SK-N-SH (cell line): ENCODE measurements at regions not wholly inside any gene's neighbourhood (a gene's known extent, or its start where the extent isn't known, plus 50 kb on each side); places are given as distances from the start of the nearest gene placed in this dataset.

Experiments used
- CTCF ChIA-PET: fragments of 300-600, 350-600 bp; formaldehyde crosslinking; extraction: SDS; loops from one replicate; lab custom pipeline; 2021; lab: Yijun Ruan, JAX
- POLR2A ChIA-PET: fragments of 350-600 bp; sonication (Branson Sonifier 250); formaldehyde crosslinking; extraction: SDS; loops from one replicate; lab custom pipeline; 2020; ENCODE audit warnings: antibody characterized with exemption, inconsistent platforms; lab: Yijun Ruan, JAX
- DNase-seq: peaks from one replicate; pipeline ENCODE4 v3.0.0; 2012
- H2AFZ ChIP-seq: fragments of 200-600 bp; sonication (generic); 2 replicates; pipeline ENCODE4 v1.8.1; 2016; ENCODE audit warnings: antibody characterized with exemption, mild to moderate bottlenecking, low read depth
- H3F3A ChIP-seq: fragments of 200-600 bp; sonication (generic); replicated peaks from 2 replicates; pipeline ENCODE3; 2016; ENCODE audit warnings: antibody characterized with exemption, mild to moderate bottlenecking; ENCODE audit not compliant: insufficient read depth
- H3K27ac ChIP-seq, 2 experiments: fragments of 200-500 bp in 1 of 2; fragments of 200-600 bp in 1 of 2; sonication (Bioruptor generic) in 1 of 2; sonication (generic), shearing (Covaris generic) in 1 of 2; 2 replicates each; pipeline versions ENCODE4 v1.5.1 to v1.6.1; 2014 to 2016; ENCODE audit warnings: low read depth in 2 of 2, inconsistent platforms in 1 of 2, low read length in 1 of 2, mild to moderate bottlenecking in 1 of 2, mixed read lengths in 1 of 2
- H3K27me3 ChIP-seq: fragments of 200-600 bp; sonication (generic), shearing (Covaris generic); 2 replicates; pipeline ENCODE4 v1.6.1; 2016; ENCODE audit warnings: mixed run types; ENCODE audit not compliant: insufficient read depth
- H3K36me3 ChIP-seq, 2 experiments: fragments of 200-500 bp in 1 of 2; fragments of 200-600 bp in 1 of 2; sonication (Bioruptor generic) in 1 of 2; sonication (generic) in 1 of 2; replicated peaks in 1 of 2; 2 replicates each; pipeline versions ENCODE3 to v1.5.1; 2014 to 2016; ENCODE audit warnings: low read length in 1 of 2, mild to moderate bottlenecking in 1 of 2; ENCODE audit not compliant: insufficient read depth in 2 of 2, control insufficient read depth in 1 of 2
- H3K4me1 ChIP-seq, 2 experiments: fragments of 200-500 bp in 1 of 2; fragments of 200-600 bp in 1 of 2; sonication (Bioruptor generic) in 1 of 2; sonication (generic), shearing (Covaris generic) in 1 of 2; 2 replicates each; pipeline versions ENCODE4 v1.5.1 to v1.6.1; 2014 to 2016; ENCODE audit warnings: low read depth in 1 of 2, low read length in 1 of 2, mixed run types in 1 of 2; ENCODE audit not compliant: insufficient read depth in 2 of 2, control insufficient read depth in 1 of 2
- H3K4me2 ChIP-seq: fragments of 200-600 bp; sonication (generic), shearing (Covaris generic); 2 replicates; pipeline ENCODE4 v1.6.1; 2017; ENCODE audit warnings: mixed run types
- H3K4me3 ChIP-seq, 2 experiments: fragments of 200-500 bp in 1 of 2; fragments of 200-600 bp in 1 of 2; sonication (Bioruptor generic) in 1 of 2; sonication (generic), shearing (Covaris generic) in 1 of 2; 2 replicates each; pipeline versions ENCODE4 v1.5.1 to v1.8.1; 2014 to 2016; ENCODE audit warnings: low read depth in 2 of 2, inconsistent platforms in 1 of 2, low read length in 1 of 2, mild to moderate bottlenecking in 1 of 2, mixed read lengths in 1 of 2, moderate library complexity in 1 of 2
- H3K79me2 ChIP-seq: fragments of 200-600 bp; sonication (generic); 2 replicates; pipeline ENCODE4 v1.8.1; 2017; ENCODE audit warnings: mild to moderate bottlenecking; ENCODE audit not compliant: insufficient read depth
- H3K9ac ChIP-seq: fragments of 200-600 bp; sonication (generic); 2 replicates; pipeline ENCODE4 v1.6.1; 2017; ENCODE audit warnings: mixed run types
- H3K9me2 ChIP-seq: fragments of 200-600 bp; sonication (generic); 2 replicates; pipeline ENCODE4 v1.6.1; 2017; ENCODE audit warnings: mixed run types
- H3K9me3 ChIP-seq: fragments of 200-600 bp; sonication (generic); 2 replicates; pipeline ENCODE4 v1.6.1; 2017; ENCODE audit warnings: mixed run types, mild to moderate bottlenecking, moderate library complexity
- H4K20me1 ChIP-seq: fragments of 200-600 bp; sonication (generic); 2 replicates; pipeline ENCODE4 v1.6.1; 2017; ENCODE audit warnings: mild to moderate bottlenecking, mixed run types; ENCODE audit not compliant: insufficient read depth
- ELF1 ChIP-seq: IDR thresholded peaks from 2 replicates; pipeline ENCODE4 v1.4.0; 2012
- EP300 ChIP-seq, 2 experiments: IDR thresholded peaks; 2 replicates each; pipeline versions ENCODE4 v1.4.0 to v1.6.1; 2012; ENCODE audit warnings: borderline replicate concordance in 1 of 2, low read depth in 1 of 2, low read length in 1 of 2
- FOSL2 ChIP-seq: IDR thresholded peaks from 2 replicates; pipeline ENCODE4 v1.4.0; 2012; ENCODE audit warnings: low read depth, mild to moderate bottlenecking, moderate library complexity, borderline replicate concordance
- FOXJ3 ChIP-seq: sonication (generic); formaldehyde crosslinking; IDR thresholded peaks from 2 replicates; pipeline ENCODE4 v1.5.1; 2020; ENCODE audit warnings: mild to moderate bottlenecking, missing genetic modification reagents
- GABPA ChIP-seq: IDR thresholded peaks from 2 replicates; pipeline ENCODE4 v1.4.0; 2012; ENCODE audit warnings: low read depth, mild to moderate bottlenecking
- GATA2 ChIP-seq: sonication (generic); formaldehyde crosslinking; IDR thresholded peaks from 2 replicates; pipeline ENCODE4 v1.5.0; 2020; ENCODE audit warnings: mild to moderate bottlenecking, missing genetic modification reagents
- JUND ChIP-seq: IDR thresholded peaks from 2 replicates; pipeline ENCODE4 v1.4.0; 2012
- MEF2A ChIP-seq: IDR thresholded peaks from 2 replicates; pipeline ENCODE4 v1.4.0; 2012; ENCODE audit warnings: low read depth, borderline replicate concordance
- MXI1 ChIP-seq: IDR thresholded peaks from 2 replicates; pipeline ENCODE4 v1.6.1; 2012; ENCODE audit warnings: mild to moderate bottlenecking, low read depth, low read length, improper control_type of control experiment
- NRF1 ChIP-seq: IDR thresholded peaks from 2 replicates; pipeline ENCODE4 v1.6.1; 2012; ENCODE audit warnings: low read depth, mild to moderate bottlenecking, low read length
- RAD21 ChIP-seq: IDR thresholded peaks from 2 replicates; pipeline ENCODE4 v1.6.1; 2012; ENCODE audit warnings: mild to moderate bottlenecking, low read length
- RCOR1 ChIP-seq: fragments of 150-350 bp; IDR thresholded peaks from 2 replicates; pipeline ENCODE4 v1.6.1; 2017; ENCODE audit warnings: antibody characterized with exemption, low read length
- RFX5 ChIP-seq: IDR thresholded peaks from 2 replicates; pipeline ENCODE4 v1.6.1; 2012; ENCODE audit warnings: mild to moderate bottlenecking, improper control_type of control experiment, low read length
- SIN3A ChIP-seq: IDR thresholded peaks from 2 replicates; pipeline ENCODE4 v1.6.1; 2012; ENCODE audit warnings: low read depth, mild to moderate bottlenecking, low read length, moderate library complexity, borderline replicate concordance
- TAF1 ChIP-seq: IDR thresholded peaks from 2 replicates; pipeline ENCODE4 v1.6.1; 2012; ENCODE audit warnings: low read depth, mild to moderate bottlenecking, low read length, moderate library complexity, borderline replicate concordance
- TCF12 ChIP-seq: IDR thresholded peaks from 2 replicates; pipeline ENCODE4 v1.4.0; 2012
- YY1 ChIP-seq: IDR thresholded peaks from 2 replicates; pipeline ENCODE4 v1.4.0; 2012; ENCODE audit warnings: low read depth, mild to moderate bottlenecking
- WGBS: methylation state at CpG from one replicate; pipeline ENCODE4 v1.1.6; 2017; ENCODE audit warnings: low lambda C conversion rate; 5-methylcytosine and 5-hydroxymethylcytosine counted together
- TF ChIP-seq, protein P1 (sequence below): fragments of 150-350 bp; IDR thresholded peaks from 2 replicates; pipeline ENCODE4 v1.6.1; 2017; ENCODE audit warnings: antibody characterized with exemption, low read length, low read depth, borderline replicate concordance
- TF ChIP-seq, protein P2 (sequence below): IDR thresholded peaks from 2 replicates; pipeline ENCODE4 v1.4.0; 2012; ENCODE audit warnings: low read depth, borderline replicate concordance
- TF ChIP-seq, protein P3 (sequence below): fragments of 150-350 bp; IDR thresholded peaks from 2 replicates; pipeline ENCODE4 v1.6.1; 2016; ENCODE audit warnings: mild to moderate bottlenecking, low read depth, low read length

DNA sequence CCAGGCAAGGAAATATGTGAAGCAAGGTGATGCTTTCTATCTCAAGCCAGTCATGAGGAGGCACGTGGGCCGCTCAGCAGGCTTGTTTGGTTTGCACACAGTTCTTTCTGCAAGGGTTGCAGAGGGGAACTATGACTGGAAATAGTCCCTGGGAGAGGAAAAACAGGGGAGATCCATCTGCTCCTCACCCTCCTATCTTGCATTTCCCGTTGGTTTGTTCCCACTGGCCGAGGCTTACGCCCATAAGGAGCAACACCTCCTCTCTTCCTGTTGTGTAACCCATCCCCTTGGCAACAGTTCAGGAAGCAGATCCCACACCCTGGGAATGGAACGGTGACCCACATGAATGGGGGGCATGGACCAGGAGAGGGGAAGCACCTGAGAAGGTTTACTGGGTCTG lies 72.1 kb upstream of the MAGI1 start:
- ChIA-PET CTCF (interaction anchor here (1.6 kb wide), 1 partner anchor 14 kb away, joined by 3 read pairs; no protein-coding TSS in a partner anchor), POLR2A (no interaction called here)
- Histone ChIP-seq H3K4me3 (no peak overlapping the region), H4K20me1 (no peaks in the 10 kb centered on the region), H3K9me3 (no peaks in the 10 kb centered on the region), H3K9me2 (no peaks in the 10 kb centered on the region), H3K4me2 (no peak overlapping the region), H3K27me3 (no peaks in the 10 kb centered on the region), H3K9ac (no peak overlapping the region), H3K36me3 (no peaks in the 10 kb centered on the region), H3K27ac (no peak overlapping the region), H2AFZ (no peak overlapping the region), H3F3A (peaks cover 6% of the 10 kb centered on the region), H3K4me1 (peaks cover 2 to 11% of the 10 kb centered on the region in 2 experiments; a peak in 3 of 4 replicates), H3K79me2 (no peaks in the 10 kb centered on the region)
- TF ChIP-seq RFX5 (no peak), JUND (no peak), MEF2A (no peak), GABPA (no peak), RAD21 (no peak), NRF1 (no peak), FOXJ3 (CRISPR knock-in tag) (no peak), GATA2 (no peak), ELF1 (no peak), MXI1 (no peak), TAF1 (no peak), SIN3A (no peak), YY1 (no peak), EP300 (IDR thresholded peaks at IDR 0.05; ENCODE audit: borderline replicate concordance in 1 of 2, low read depth in 1 of 2, low read length in 1 of 2) (no peak), FOSL2 (no peak), RCOR1 (no peak), TCF12 (no peak)
- TF ChIP-seq, protein P1, sequence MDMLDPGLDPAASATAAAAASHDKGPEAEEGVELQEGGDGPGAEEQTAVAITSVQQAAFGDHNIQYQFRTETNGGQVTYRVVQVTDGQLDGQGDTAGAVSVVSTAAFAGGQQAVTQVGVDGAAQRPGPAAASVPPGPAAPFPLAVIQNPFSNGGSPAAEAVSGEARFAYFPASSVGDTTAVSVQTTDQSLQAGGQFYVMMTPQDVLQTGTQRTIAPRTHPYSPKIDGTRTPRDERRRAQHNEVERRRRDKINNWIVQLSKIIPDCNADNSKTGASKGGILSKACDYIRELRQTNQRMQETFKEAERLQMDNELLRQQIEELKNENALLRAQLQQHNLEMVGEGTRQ = no peak
- TF ChIP-seq, protein P2, sequence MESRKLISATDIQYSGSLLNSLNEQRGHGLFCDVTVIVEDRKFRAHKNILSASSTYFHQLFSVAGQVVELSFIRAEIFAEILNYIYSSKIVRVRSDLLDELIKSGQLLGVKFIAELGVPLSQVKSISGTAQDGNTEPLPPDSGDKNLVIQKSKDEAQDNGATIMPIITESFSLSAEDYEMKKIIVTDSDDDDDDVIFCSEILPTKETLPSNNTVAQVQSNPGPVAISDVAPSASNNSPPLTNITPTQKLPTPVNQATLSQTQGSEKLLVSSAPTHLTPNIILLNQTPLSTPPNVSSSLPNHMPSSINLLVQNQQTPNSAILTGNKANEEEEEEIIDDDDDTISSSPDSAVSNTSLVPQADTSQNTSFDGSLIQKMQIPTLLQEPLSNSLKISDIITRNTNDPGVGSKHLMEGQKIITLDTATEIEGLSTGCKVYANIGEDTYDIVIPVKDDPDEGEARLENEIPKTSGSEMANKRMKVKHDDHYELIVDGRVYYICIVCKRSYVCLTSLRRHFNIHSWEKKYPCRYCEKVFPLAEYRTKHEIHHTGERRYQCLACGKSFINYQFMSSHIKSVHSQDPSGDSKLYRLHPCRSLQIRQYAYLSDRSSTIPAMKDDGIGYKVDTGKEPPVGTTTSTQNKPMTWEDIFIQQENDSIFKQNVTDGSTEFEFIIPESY = no peak
- TF ChIP-seq, protein P3, sequence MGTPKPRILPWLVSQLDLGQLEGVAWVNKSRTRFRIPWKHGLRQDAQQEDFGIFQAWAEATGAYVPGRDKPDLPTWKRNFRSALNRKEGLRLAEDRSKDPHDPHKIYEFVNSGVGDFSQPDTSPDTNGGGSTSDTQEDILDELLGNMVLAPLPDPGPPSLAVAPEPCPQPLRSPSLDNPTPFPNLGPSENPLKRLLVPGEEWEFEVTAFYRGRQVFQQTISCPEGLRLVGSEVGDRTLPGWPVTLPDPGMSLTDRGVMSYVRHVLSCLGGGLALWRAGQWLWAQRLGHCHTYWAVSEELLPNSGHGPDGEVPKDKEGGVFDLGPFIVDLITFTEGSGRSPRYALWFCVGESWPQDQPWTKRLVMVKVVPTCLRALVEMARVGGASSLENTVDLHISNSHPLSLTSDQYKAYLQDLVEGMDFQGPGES = no peak
- WGBS = 89% methylated on average over 6 of the region's 6 CpGs
- DNase-seq = no peak
